ENCODE measurements at regions not wholly inside any gene's neighbourhood (a gene's known extent, or its start where the extent isn't known, plus 50 kb on each side); places are given as distances from the start of the nearest gene placed in this dataset.

DNA sequence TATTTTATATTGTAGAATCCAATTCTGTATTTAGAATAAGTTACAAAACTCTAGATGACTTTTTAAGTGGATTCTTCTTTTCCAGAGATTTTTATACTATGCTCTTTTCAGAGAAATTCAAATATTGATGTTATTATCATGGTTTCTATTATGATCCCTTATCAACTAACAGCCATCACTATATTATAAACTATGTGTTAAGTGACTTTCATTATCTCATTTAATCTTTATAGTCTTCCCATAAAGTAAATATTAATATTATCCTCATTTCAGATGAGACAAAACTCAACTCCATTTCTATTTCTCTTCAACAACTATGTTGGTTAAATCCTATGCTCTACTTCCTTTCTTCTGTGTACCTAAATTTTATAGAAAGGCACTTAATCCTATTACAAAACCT is 132.6 kb downstream of the ANKRD50 start:
- H3K79me2 ChIP-seq (ENCODE audit: control insufficient read depth, insufficient read depth, low read length), result no peaks in the 10 kb centered on the region
- H3K4me2 ChIP-seq (ENCODE audit: control insufficient read depth, extremely low read depth, insufficient read depth, low read depth, low read length), result no peak overlapping the region
- H3K4me1 ChIP-seq (ENCODE audit: control insufficient read depth, extremely low read depth, insufficient read depth, low read length), result no peaks in the 10 kb centered on the region
- DNase-seq (ENCODE audit: low read depth, low spot score) (no peak), FAIRE-seq (no peak)
- no peak overlapping the region for H3K27ac ChIP-seq (ENCODE audit: control insufficient read depth, insufficient read depth, low read length)
- peaks cover 0 to 1% of the 10 kb centered on the region in 2 experiments for H3K36me3 ChIP-seq (ENCODE audit: control insufficient read depth in 2 of 2, extremely low read depth in 1 of 2, insufficient read depth in 2 of 2, low read length in 2 of 2)
- H4K20me1 ChIP-seq (ENCODE audit: control insufficient read depth, extremely low read depth, insufficient read depth, low read length), result no peaks in the 10 kb centered on the region
- no peak overlapping the region for H3K9ac ChIP-seq (ENCODE audit: control insufficient read depth, extremely low read depth, insufficient read depth, low read length)
- H2AFZ ChIP-seq (ENCODE audit: control insufficient read depth, low read length), result no peak overlapping the region
- H3K4me3 ChIP-seq (ENCODE audit: control insufficient read depth in 2 of 3, extremely low read depth in 1 of 3, insufficient read depth in 2 of 3, low read depth in 1 of 3, low read length in 3 of 3), result no peak overlapping the region
- no peaks in the 10 kb centered on the region for H3K9me3 ChIP-seq (ENCODE audit: control insufficient read depth, low read depth, low read length)
- no peaks in the 10 kb centered on the region for H3K9me1 ChIP-seq (ENCODE audit: control insufficient read depth, extremely low read depth, insufficient read depth, low read length)
- no peak for TF ChIP-seq EZH2 (IDR thresholded peaks at IDR 0.05; ENCODE audit: low read length)
- dilution Hi-C loops (cut with MboI; ENCODE audit: extremely low pct_ligation_motif_present, low sequenced_read_pairs), result no loop called here
- H3K27me3 ChIP-seq (ENCODE audit: control insufficient read depth, extremely low read depth, insufficient read depth, low read length), result no peaks in the 10 kb centered on the region

DNA sequence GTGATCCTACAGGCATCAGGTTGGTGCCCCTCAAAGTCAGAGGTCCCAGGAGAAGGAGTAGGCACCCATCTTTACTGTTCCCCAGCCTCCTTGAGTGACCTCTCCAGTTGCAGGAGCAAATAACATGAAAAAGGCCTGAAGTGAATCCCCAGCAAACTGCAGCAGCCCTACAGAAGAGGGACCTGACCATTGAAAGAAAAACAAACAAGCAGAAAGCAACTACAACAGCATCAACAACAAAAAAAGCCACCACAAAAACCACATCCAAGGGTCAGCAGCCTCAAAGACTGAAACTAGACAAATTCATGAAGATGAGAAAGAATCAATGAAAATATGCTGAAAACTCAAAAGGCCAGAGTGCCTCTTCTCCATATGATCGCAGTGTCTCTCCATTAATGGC is 128.7 kb downstream of the ANKRD50 start:
- DNase-seq (ENCODE audit: low read depth, low spot score) (no peak), FAIRE-seq (no peak)
- no peak overlapping the region for H2AFZ ChIP-seq (ENCODE audit: control insufficient read depth, low read length)
- no peak overlapping the region for H3K27ac ChIP-seq (ENCODE audit: control insufficient read depth, insufficient read depth, low read length)
- no peak overlapping the region for H3K4me2 ChIP-seq (ENCODE audit: control insufficient read depth, extremely low read depth, insufficient read depth, low read depth, low read length)
- no peaks in the 10 kb centered on the region for H3K27me3 ChIP-seq (ENCODE audit: control insufficient read depth, extremely low read depth, insufficient read depth, low read length)
- no peaks in the 10 kb centered on the region for H3K4me1 ChIP-seq (ENCODE audit: control insufficient read depth, extremely low read depth, insufficient read depth, low read length)
- TF ChIP-seq, protein P1, sequence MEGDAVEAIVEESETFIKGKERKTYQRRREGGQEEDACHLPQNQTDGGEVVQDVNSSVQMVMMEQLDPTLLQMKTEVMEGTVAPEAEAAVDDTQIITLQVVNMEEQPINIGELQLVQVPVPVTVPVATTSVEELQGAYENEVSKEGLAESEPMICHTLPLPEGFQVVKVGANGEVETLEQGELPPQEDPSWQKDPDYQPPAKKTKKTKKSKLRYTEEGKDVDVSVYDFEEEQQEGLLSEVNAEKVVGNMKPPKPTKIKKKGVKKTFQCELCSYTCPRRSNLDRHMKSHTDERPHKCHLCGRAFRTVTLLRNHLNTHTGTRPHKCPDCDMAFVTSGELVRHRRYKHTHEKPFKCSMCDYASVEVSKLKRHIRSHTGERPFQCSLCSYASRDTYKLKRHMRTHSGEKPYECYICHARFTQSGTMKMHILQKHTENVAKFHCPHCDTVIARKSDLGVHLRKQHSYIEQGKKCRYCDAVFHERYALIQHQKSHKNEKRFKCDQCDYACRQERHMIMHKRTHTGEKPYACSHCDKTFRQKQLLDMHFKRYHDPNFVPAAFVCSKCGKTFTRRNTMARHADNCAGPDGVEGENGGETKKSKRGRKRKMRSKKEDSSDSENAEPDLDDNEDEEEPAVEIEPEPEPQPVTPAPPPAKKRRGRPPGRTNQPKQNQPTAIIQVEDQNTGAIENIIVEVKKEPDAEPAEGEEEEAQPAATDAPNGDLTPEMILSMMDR (optimal IDR thresholded peaks at IDR 0.05 in 1 of 3, IDR thresholded peaks at IDR 0.05 in 1 of 3, conservative IDR thresholded peaks at IDR 0.05 in 1 of 3; ENCODE audit: extremely low read depth in 1 of 3, insufficient read depth in 2 of 3, low read length in 3 of 3), result no peak
- no peak for TF ChIP-seq EZH2 (IDR thresholded peaks at IDR 0.05; ENCODE audit: low read length)
- H3K9me3 ChIP-seq (ENCODE audit: control insufficient read depth, low read depth, low read length), result no peaks in the 10 kb centered on the region
- dilution Hi-C loops (cut with MboI; ENCODE audit: extremely low pct_ligation_motif_present, low sequenced_read_pairs), result no loop called here
- no peak overlapping the region for H3K9ac ChIP-seq (ENCODE audit: control insufficient read depth, extremely low read depth, insufficient read depth, low read length)
- H3K36me3 ChIP-seq (ENCODE audit: control insufficient read depth in 2 of 2, extremely low read depth in 1 of 2, insufficient read depth in 2 of 2, low read length in 2 of 2), result peaks cover 0 to 1% of the 10 kb centered on the region in 2 experiments
- no peaks in the 10 kb centered on the region for H3K79me2 ChIP-seq (ENCODE audit: control insufficient read depth, insufficient read depth, low read length)
- H3K4me3 ChIP-seq (ENCODE audit: control insufficient read depth in 2 of 3, extremely low read depth in 1 of 3, insufficient read depth in 2 of 3, low read depth in 1 of 3, low read length in 3 of 3), result no peak overlapping the region
- no peaks in the 10 kb centered on the region for H4K20me1 ChIP-seq (ENCODE audit: control insufficient read depth, extremely low read depth, insufficient read depth, low read length)
- no peaks in the 10 kb centered on the region for H3K9me1 ChIP-seq (ENCODE audit: control insufficient read depth, extremely low read depth, insufficient read depth, low read length)

DNA sequence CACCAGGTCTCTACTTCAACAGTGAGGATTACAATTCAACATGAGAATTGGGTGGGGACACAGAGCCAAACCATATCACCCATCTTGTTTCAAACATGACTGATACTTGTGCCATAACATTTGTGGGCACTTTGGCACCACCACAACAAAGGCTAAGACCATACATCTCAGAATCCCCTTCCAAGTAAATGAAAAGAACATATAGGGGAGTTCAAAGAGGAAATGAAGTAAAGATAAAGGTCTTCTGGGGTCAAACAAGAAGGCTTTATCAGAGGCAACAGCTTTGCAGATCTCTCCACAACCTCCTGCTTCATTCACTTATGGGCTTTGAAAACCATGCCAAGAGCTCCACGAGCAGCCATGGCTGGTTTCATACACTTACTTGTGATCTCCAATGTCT is 122.7 kb downstream of the ANKRD50 start:
- DNase-seq (ENCODE audit: low read depth, low spot score) (no peak), FAIRE-seq (no peak)
- dilution Hi-C loops (cut with MboI; ENCODE audit: extremely low pct_ligation_motif_present, low sequenced_read_pairs), result no loop called here

More for the DNA sequence above, 122.7 kb downstream of the ANKRD50 start:
- Histone ChIP-seq H2AFZ (ENCODE audit: control insufficient read depth, low read length) (no peak overlapping the region), H3K36me3 (ENCODE audit: control insufficient read depth in 2 of 2, extremely low read depth in 1 of 2, insufficient read depth in 2 of 2, low read length in 2 of 2) (no peaks in the 10 kb centered on the region), H3K4me3 (ENCODE audit: control insufficient read depth in 2 of 3, extremely low read depth in 1 of 3, insufficient read depth in 2 of 3, low read depth in 1 of 3, low read length in 3 of 3) (no peak overlapping the region), H3K4me2 (ENCODE audit: control insufficient read depth, extremely low read depth, insufficient read depth, low read depth, low read length) (no peak overlapping the region), H3K79me2 (ENCODE audit: control insufficient read depth, insufficient read depth, low read length) (no peaks in the 10 kb centered on the region), H3K4me1 (ENCODE audit: control insufficient read depth, extremely low read depth, insufficient read depth, low read length) (no peaks in the 10 kb centered on the region), H3K27me3 (ENCODE audit: control insufficient read depth, extremely low read depth, insufficient read depth, low read length) (no peaks in the 10 kb centered on the region), H3K9me1 (ENCODE audit: control insufficient read depth, extremely low read depth, insufficient read depth, low read length) (no peaks in the 10 kb centered on the region), H3K9me3 (ENCODE audit: control insufficient read depth, low read depth, low read length) (no peaks in the 10 kb centered on the region), H4K20me1 (ENCODE audit: control insufficient read depth, extremely low read depth, insufficient read depth, low read length) (no peaks in the 10 kb centered on the region), H3K9ac (ENCODE audit: control insufficient read depth, extremely low read depth, insufficient read depth, low read length) (no peak overlapping the region), H3K27ac (ENCODE audit: control insufficient read depth, insufficient read depth, low read length) (no peak overlapping the region)
- no peak for TF ChIP-seq EZH2 (IDR thresholded peaks at IDR 0.05; ENCODE audit: low read length)
- TF ChIP-seq, protein P1 (optimal IDR thresholded peaks at IDR 0.05 in 1 of 3, IDR thresholded peaks at IDR 0.05 in 1 of 3, conservative IDR thresholded peaks at IDR 0.05 in 1 of 3; ENCODE audit: extremely low read depth in 1 of 3, insufficient read depth in 2 of 3, low read length in 3 of 3), result no peak
